Endothelial cell of umbilical vein (primary cell): ENCODE measurements at regions not wholly inside any gene's neighbourhood (a gene's known extent, or its start where the extent isn't known, plus 50 kb on each side); places are given as distances from the start of the nearest gene placed in this dataset.

Source experiments
- EZH2 ChIP-seq: IDR thresholded peaks from 2 replicates; pipeline ENCODE4 v1.6.1; 2012; ENCODE audit warnings: borderline replicate concordance, low read depth, mild to moderate bottlenecking, moderate library complexity, low read length, inconsistent platforms; ENCODE audit not compliant: severe bottlenecking
- FOS ChIP-seq: IDR thresholded peaks from 2 replicates; pipeline ENCODE4 v1.6.1; 2011; ENCODE audit warnings: mild to moderate bottlenecking, low read length, moderate library complexity, borderline replicate concordance; ENCODE audit not compliant: insufficient read depth
- GATA2 ChIP-seq: IDR thresholded peaks from 2 replicates; pipeline ENCODE4 v1.7.0; 2011; ENCODE audit warnings: low read depth, mild to moderate bottlenecking, moderate library complexity, mixed read lengths, low read length; ENCODE audit not compliant: insufficient read length, insufficient read depth
- MYC ChIP-seq: IDR thresholded peaks from one replicate; pipeline ENCODE4 v1.6.1; 2011; ENCODE audit warnings: mild to moderate bottlenecking, low read depth, low read length
- POLR2A ChIP-seq: IDR thresholded peaks from 2 replicates; pipeline ENCODE4 v1.6.1; 2012; ENCODE audit warnings: low read depth, mild to moderate bottlenecking, control low read depth, low read length
- POLR2AphosphoS5 ChIP-seq: IDR thresholded peaks from 2 replicates; pipeline ENCODE4 v1.6.1; 2012; ENCODE audit warnings: low read depth, mild to moderate bottlenecking, control low read depth, low read length, moderate library complexity; ENCODE audit not compliant: insufficient read depth
- TF ChIP-seq, protein P1 (sequence below), 2 donors: IDR thresholded peaks; 1 replicate in 1 of 2; 2 replicates in 1 of 2; pipeline ENCODE4 v1.5.1; 2011; ENCODE audit warnings: low read length in 2 of 2, mild to moderate bottlenecking in 2 of 2, moderate library complexity in 2 of 2, control low read depth in 1 of 2, inconsistent platforms in 1 of 2, low read depth in 1 of 2; ENCODE audit not compliant: insufficient read depth in 1 of 2; ENCODE audit errors: extremely low read depth in 1 of 2
- TF ChIP-seq, protein P2 (sequence below): IDR thresholded peaks from 2 replicates; pipeline ENCODE4 v1.6.1; 2011; ENCODE audit not compliant: insufficient read depth, insufficient read length

DNA sequence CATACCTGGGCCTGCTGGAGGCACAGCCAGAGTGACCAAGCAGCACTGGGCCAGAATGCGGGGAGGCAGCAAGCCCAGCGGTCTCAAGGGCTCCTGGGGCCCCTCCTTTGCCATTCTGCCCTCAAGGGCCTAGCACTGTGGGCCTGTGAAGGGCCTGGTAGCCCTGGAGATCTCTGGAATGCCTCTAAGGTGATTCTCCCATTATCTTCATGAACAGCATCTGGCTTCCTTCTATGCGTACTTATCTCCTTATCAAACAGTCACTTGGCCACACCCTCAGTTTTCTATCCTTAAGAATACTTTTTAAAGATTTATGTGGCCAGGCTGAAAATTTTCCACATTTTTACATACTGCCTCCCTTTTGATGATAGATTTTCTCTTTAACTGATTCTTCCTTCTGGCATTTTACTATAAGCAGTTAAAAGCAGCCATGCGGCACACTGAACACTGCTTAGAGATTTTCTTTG is 67.5 kb upstream of the CCNY start:
- TF ChIP-seq POLR2A (no peak), EZH2 (no peak), FOS (no peak), POLR2AphosphoS5 (no peak), GATA2 (no peak), MYC (no peak)
- TF ChIP-seq, protein P1, sequence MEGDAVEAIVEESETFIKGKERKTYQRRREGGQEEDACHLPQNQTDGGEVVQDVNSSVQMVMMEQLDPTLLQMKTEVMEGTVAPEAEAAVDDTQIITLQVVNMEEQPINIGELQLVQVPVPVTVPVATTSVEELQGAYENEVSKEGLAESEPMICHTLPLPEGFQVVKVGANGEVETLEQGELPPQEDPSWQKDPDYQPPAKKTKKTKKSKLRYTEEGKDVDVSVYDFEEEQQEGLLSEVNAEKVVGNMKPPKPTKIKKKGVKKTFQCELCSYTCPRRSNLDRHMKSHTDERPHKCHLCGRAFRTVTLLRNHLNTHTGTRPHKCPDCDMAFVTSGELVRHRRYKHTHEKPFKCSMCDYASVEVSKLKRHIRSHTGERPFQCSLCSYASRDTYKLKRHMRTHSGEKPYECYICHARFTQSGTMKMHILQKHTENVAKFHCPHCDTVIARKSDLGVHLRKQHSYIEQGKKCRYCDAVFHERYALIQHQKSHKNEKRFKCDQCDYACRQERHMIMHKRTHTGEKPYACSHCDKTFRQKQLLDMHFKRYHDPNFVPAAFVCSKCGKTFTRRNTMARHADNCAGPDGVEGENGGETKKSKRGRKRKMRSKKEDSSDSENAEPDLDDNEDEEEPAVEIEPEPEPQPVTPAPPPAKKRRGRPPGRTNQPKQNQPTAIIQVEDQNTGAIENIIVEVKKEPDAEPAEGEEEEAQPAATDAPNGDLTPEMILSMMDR (IDR thresholded peaks at IDR 0.05; ENCODE audit: extremely low read depth in 1 of 2, insufficient read depth in 1 of 2, low read depth in 1 of 2, low read length in 2 of 2), result no peak
- TF ChIP-seq, protein P2, sequence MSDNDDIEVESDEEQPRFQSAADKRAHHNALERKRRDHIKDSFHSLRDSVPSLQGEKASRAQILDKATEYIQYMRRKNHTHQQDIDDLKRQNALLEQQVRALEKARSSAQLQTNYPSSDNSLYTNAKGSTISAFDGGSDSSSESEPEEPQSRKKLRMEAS, result no peak
